B cell (primary cell): ENCODE measurements at regions not wholly inside any gene's neighbourhood (a gene's known extent, or its start where the extent isn't known, plus 50 kb on each side); places are given as distances from the start of the nearest gene placed in this dataset.

Source experiments
- ATAC-seq: fragments of 200-7000 bp; cut with Tn5 transposase; one replicate; pipeline ENCODE4 v1.10.0; 2021; ENCODE audit warnings: low read depth, mild to moderate bottlenecking, moderate number of reproducible peaks, moderate library complexity
- CTCF ChIA-PET: fragments of 350-600 bp; sonication (Branson Sonifier 250); formaldehyde crosslinking; loops from one replicate; lab custom pipeline; 2021; ENCODE audit warnings: antibody characterized with exemption, inconsistent platforms; lab: Charles Lee
- POLR2A ChIA-PET: fragments of 350-600 bp; sonication (Branson Sonifier 250); formaldehyde crosslinking; loops from one replicate; lab custom pipeline; 2021; ENCODE audit warnings: antibody characterized with exemption; lab: Charles Lee
- DNase-seq: peaks from one replicate; pipeline ENCODE4 v3.0.0; 2013
- H2AFZ ChIP-seq: 2 replicates; pipeline ENCODE4 v1.6.1; 2012; ENCODE audit warnings: mild to moderate bottlenecking, low read depth, low read length; ENCODE audit not compliant: insufficient read depth, poor library complexity, severe bottlenecking
- H3K27ac ChIP-seq, 2 donors: 1 replicate in 1 of 2; 2 replicates in 1 of 2; pipeline ENCODE4 v1.5.1; 2012 to 2013; ENCODE audit warnings: low read length in 2 of 2, mild to moderate bottlenecking in 2 of 2, moderate library complexity in 1 of 2
- H3K27me3 ChIP-seq, 4 experiments: fragments of 200-600 bp in 1 of 4; sonication (generic) in 1 of 4; replicated peaks in 1 of 4; 1 replicate in 2 of 4; 2 replicates in 2 of 4; pipeline versions ENCODE4 v1.6.1 to v1.7.0; 2013 to 2016; ENCODE audit warnings: low read length in 3 of 4, mild to moderate bottlenecking in 2 of 4, mixed read lengths in 1 of 4, moderate library complexity in 1 of 4; ENCODE audit not compliant: insufficient read depth in 4 of 4, control insufficient read depth in 3 of 4; ENCODE audit errors: control extremely low read depth in 1 of 4
- H3K36me3 ChIP-seq, 2 experiments: replicated peaks in 1 of 2; 1 replicate in 1 of 2; 2 replicates in 1 of 2; pipeline versions ENCODE4 v1.6.1 to v1.7.1; 2013; ENCODE audit warnings: low read length in 1 of 2; ENCODE audit not compliant: insufficient read depth in 2 of 2, control insufficient read depth in 1 of 2; ENCODE audit errors: control extremely low read depth in 1 of 2, extremely low read depth in 1 of 2
- H3K4me1 ChIP-seq, 2 donors: fragments of 200-600 bp in 1 of 2; sonication (generic) in 1 of 2; 1 replicate in 1 of 2; 2 replicates in 1 of 2; pipeline versions ENCODE4 v1.5.1 to v1.6.1; 2013 to 2017; ENCODE audit warnings: low read length in 2 of 2; ENCODE audit not compliant: control insufficient read depth in 2 of 2, insufficient read depth in 2 of 2
- H3K4me2 ChIP-seq: replicated peaks from 2 replicates; pipeline ENCODE3; 2012; ENCODE audit warnings: mild to moderate bottlenecking, low read depth, low read length; ENCODE audit not compliant: poor library complexity, severe bottlenecking
- H3K4me3 ChIP-seq, 5 experiments: fragments of 200-600 bp in 1 of 5; sonication (generic) in 1 of 5; 1 replicate in 3 of 5; 2 replicates in 2 of 5; pipeline versions ENCODE4 v1.5.1 to v1.7.0; 2011 to 2016; ENCODE audit warnings: low read length in 4 of 5, mild to moderate bottlenecking in 4 of 5, low read depth in 2 of 5, control low read depth in 1 of 5, moderate library complexity in 1 of 5; ENCODE audit not compliant: insufficient read depth in 1 of 5; ENCODE audit errors: control extremely low read depth in 1 of 5, extremely low read depth in 1 of 5
- H3K79me2 ChIP-seq: fragments of 200-600 bp; sonication (generic); one replicate; pipeline ENCODE4 v1.6.0; 2016; ENCODE audit warnings: low read length; ENCODE audit not compliant: control insufficient read depth, insufficient read depth
- H3K9ac ChIP-seq: fragments of 200-600 bp; sonication (generic); 2 replicates; pipeline ENCODE4 v1.6.1; 2017; ENCODE audit warnings: mild to moderate bottlenecking, low read length, moderate library complexity
- H3K9me3 ChIP-seq, 3 donors: one replicate each; pipeline versions ENCODE4 v1.6.1 to v1.7.1; 2013; ENCODE audit warnings: low read length in 2 of 3; ENCODE audit not compliant: control insufficient read depth in 2 of 3, insufficient read depth in 1 of 3; ENCODE audit errors: control extremely low read depth in 1 of 3
- H4K20me1 ChIP-seq: 2 replicates; pipeline ENCODE4 v1.6.0; 2012; ENCODE audit warnings: mild to moderate bottlenecking, low read length; ENCODE audit not compliant: insufficient read depth, control insufficient read depth, poor library complexity, severe bottlenecking
- H3K27ac Mint-ChIP-seq: one replicate; pipeline ENCODE4 v1.8.0; 2021; ENCODE audit warnings: mixed read lengths
- H3K27me3 Mint-ChIP-seq: one replicate; pipeline ENCODE4 v1.8.0; 2021; ENCODE audit warnings: mixed read lengths
- H3K4me1 Mint-ChIP-seq: one replicate; pipeline ENCODE4 v1.8.0; 2021; ENCODE audit warnings: mixed read lengths
- H3K4me3 Mint-ChIP-seq: one replicate; pipeline ENCODE4 v1.8.0; 2021; ENCODE audit warnings: mixed read lengths
- H3K9me3 Mint-ChIP-seq: one replicate; pipeline ENCODE4 v1.8.0; 2022; ENCODE audit warnings: mixed read lengths; ENCODE audit not compliant: insufficient read depth
- EZH2 ChIP-seq: IDR thresholded peaks from 2 replicates; pipeline ENCODE4 v1.6.1; 2012; ENCODE audit warnings: borderline replicate concordance, low read depth, mild to moderate bottlenecking, moderate library complexity, low read length; ENCODE audit not compliant: insufficient read depth, poor library complexity, severe bottlenecking
- WGBS: methylation state at CpG from one replicate; pipeline ENCODE4 v1.1.5; 2013; ENCODE audit warnings: missing lambda C conversion rate; ENCODE audit not compliant: insufficient coverage; 5-methylcytosine and 5-hydroxymethylcytosine counted together
- intact Hi-C: fragments of 100-400 bp; cut with micrococcal nuclease; formaldehyde crosslinking; loops from one replicate; pipeline ENCODE4 v1.10.0; 2022
- TF ChIP-seq, protein P1 (sequence below): fragments of 200-600 bp; IDR thresholded peaks from one replicate; pipeline ENCODE4 v1.8.0; 2022; ENCODE audit warnings: antibody characterized with exemption, mild to moderate bottlenecking

DNA sequence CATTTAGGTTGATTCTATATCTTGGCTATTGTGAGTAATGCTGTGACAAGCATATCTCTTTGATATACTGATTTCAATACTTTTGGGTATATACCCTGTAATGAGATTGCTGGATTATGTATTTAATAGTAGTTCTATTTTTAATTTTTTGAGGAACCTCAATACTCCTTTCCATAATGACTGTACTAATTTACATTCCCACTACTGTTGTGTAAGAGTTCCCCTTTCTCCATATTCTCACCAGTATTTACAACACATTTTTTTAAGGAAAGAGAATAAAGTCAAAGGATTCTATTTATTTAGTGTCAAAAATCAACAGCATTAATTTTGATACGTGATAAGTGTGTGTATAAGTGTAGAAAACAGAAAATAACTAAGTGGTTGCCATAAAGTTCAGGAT, 356.4 kb upstream of the EDIL3 start:
- no peak overlapping the region for H3K4me3 ChIP-seq
- ChIA-PET CTCF (no interaction called here), POLR2A (no interaction called here)
- no peak overlapping the region for H3K27ac ChIP-seq
- Mint-ChIP-seq H3K4me3 (no peak overlapping the region), H3K27me3 (no peaks in the 10 kb centered on the region), H3K4me1 (no peaks in the 10 kb centered on the region), H3K27ac (no peak overlapping the region), H3K9me3 (peaks cover 3% of the 10 kb centered on the region)
- no peak for ATAC-seq
- no peaks in the 10 kb centered on the region for H4K20me1 ChIP-seq
- intact Hi-C loops, result no loop called here
- H3K36me3 ChIP-seq, result no peaks in the 10 kb centered on the region
- no peaks in the 10 kb centered on the region for H3K27me3 ChIP-seq
- no CpG with 5 or more reads among the region's 1 CpG for WGBS
- H3K9me3 ChIP-seq, result no peaks in the 10 kb centered on the region
- H3K79me2 ChIP-seq, result no peaks in the 10 kb centered on the region
- no peaks in the 10 kb centered on the region for H3K4me1 ChIP-seq
- H3K9ac ChIP-seq, result no peak overlapping the region
- no peak overlapping the region for H2AFZ ChIP-seq
- H3K4me2 ChIP-seq, result no peak overlapping the region
- TF ChIP-seq EZH2, result no peak
- TF ChIP-seq, protein P1, sequence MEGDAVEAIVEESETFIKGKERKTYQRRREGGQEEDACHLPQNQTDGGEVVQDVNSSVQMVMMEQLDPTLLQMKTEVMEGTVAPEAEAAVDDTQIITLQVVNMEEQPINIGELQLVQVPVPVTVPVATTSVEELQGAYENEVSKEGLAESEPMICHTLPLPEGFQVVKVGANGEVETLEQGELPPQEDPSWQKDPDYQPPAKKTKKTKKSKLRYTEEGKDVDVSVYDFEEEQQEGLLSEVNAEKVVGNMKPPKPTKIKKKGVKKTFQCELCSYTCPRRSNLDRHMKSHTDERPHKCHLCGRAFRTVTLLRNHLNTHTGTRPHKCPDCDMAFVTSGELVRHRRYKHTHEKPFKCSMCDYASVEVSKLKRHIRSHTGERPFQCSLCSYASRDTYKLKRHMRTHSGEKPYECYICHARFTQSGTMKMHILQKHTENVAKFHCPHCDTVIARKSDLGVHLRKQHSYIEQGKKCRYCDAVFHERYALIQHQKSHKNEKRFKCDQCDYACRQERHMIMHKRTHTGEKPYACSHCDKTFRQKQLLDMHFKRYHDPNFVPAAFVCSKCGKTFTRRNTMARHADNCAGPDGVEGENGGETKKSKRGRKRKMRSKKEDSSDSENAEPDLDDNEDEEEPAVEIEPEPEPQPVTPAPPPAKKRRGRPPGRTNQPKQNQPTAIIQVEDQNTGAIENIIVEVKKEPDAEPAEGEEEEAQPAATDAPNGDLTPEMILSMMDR, result no peak
- DNase-seq, result no peak

DNA sequence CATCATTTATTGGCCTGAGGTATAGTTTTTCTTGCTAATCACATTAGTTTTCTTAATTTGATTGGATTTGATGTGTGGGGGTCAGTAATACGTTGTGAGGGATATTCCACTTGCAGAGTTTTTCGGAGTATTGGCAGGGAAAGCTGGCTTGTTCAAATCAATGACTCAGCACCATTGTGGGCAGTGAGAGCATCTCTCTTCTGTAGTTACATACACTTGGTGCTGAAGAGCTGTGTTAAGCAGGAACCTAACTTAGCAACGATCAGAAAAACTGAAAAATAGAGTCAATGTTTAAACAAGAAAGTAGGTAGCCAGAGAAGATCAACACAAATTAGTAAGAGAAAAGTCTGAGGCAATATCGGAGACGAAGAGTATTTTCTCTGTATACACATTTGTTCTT, 344.6 kb upstream of the EDIL3 start:
- DNase-seq (no peak), ATAC-seq (no peak)
- no peak overlapping the region for H3K4me3 Mint-ChIP-seq
- Histone ChIP-seq H3K9ac (no peak overlapping the region), H3K36me3 (no peaks in the 10 kb centered on the region), H3K9me3 (no peaks in the 10 kb centered on the region), H4K20me1 (no peaks in the 10 kb centered on the region), H2AFZ (no peak overlapping the region), H3K27me3 (no peaks in the 10 kb centered on the region), H3K4me1 (no peaks in the 10 kb centered on the region), H3K4me2 (no peak overlapping the region), H3K79me2 (no peaks in the 10 kb centered on the region), H3K27ac (no peak overlapping the region), H3K4me3 (no peak overlapping the region)
- TF ChIP-seq, protein P1, result no peak
- TF ChIP-seq EZH2, result no peak
- POLR2A ChIA-PET, result no interaction called here
- peaks cover 6% of the 10 kb centered on the region for H3K9me3 Mint-ChIP-seq
- intact Hi-C loops, result no loop called here
- H3K27ac Mint-ChIP-seq, result no peak overlapping the region
- no peaks in the 10 kb centered on the region for H3K4me1 Mint-ChIP-seq
- no peaks in the 10 kb centered on the region for H3K27me3 Mint-ChIP-seq
- 12% methylated on average over 3 of the region's 5 CpGs for WGBS
- CTCF ChIA-PET, result no interaction called here
